HepG2 (cell line): ENCODE measurements at regions not wholly inside any gene's neighbourhood (a gene's known extent, or its start where the extent isn't known, plus 50 kb on each side); places are given as distances from the start of the nearest gene placed in this dataset.

Experiments used
- PHF8 ChIP-seq: sonication (generic); formaldehyde crosslinking; IDR thresholded peaks from 2 replicates; pipeline ENCODE4 v1.5.0; 2020; ENCODE audit warnings: missing genetic modification reagents
- RXRA ChIP-seq: sonication (generic); formaldehyde crosslinking; IDR thresholded peaks from 2 replicates; pipeline ENCODE4 v1.5.1; 2020; ENCODE audit warnings: missing genetic modification reagents
- ZNF33A ChIP-seq: sonication (generic); formaldehyde crosslinking; IDR thresholded peaks from 2 replicates; pipeline ENCODE4 v1.5.1; 2020; ENCODE audit warnings: missing genetic modification reagents, mild to moderate bottlenecking, moderate library complexity, borderline replicate concordance
- TF ChIP-seq, protein P1 (sequence below): sonication (generic); formaldehyde crosslinking; IDR thresholded peaks from 2 replicates; pipeline ENCODE4 v1.5.0; 2020; ENCODE audit warnings: mild to moderate bottlenecking, missing genetic modification reagents, moderate library complexity

GRCh38 chr3:86788371-86788770 lies 202.6 kb downstream of the VGLL3 start:
- TF ChIP-seq PHF8 (CRISPR knock-in tag) (no peak), RXRA (CRISPR knock-in tag) (no peak), ZNF33A (CRISPR knock-in tag) (no peak)
- TF ChIP-seq, protein P1, sequence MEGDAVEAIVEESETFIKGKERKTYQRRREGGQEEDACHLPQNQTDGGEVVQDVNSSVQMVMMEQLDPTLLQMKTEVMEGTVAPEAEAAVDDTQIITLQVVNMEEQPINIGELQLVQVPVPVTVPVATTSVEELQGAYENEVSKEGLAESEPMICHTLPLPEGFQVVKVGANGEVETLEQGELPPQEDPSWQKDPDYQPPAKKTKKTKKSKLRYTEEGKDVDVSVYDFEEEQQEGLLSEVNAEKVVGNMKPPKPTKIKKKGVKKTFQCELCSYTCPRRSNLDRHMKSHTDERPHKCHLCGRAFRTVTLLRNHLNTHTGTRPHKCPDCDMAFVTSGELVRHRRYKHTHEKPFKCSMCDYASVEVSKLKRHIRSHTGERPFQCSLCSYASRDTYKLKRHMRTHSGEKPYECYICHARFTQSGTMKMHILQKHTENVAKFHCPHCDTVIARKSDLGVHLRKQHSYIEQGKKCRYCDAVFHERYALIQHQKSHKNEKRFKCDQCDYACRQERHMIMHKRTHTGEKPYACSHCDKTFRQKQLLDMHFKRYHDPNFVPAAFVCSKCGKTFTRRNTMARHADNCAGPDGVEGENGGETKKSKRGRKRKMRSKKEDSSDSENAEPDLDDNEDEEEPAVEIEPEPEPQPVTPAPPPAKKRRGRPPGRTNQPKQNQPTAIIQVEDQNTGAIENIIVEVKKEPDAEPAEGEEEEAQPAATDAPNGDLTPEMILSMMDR = no peak
